GM21723 (cell line): ENCODE measurements at regions not wholly inside any gene's neighbourhood (a gene's known extent, or its start where the extent isn't known, plus 50 kb on each side); places are given as distances from the start of the nearest gene placed in this dataset.

Experiments
- ATAC-seq: cut with Tn5 transposase; IDR thresholded peaks from one replicate; pipeline ENCODE4 v1.9.1; 2021; ENCODE audit warnings: mild to moderate bottlenecking, moderate library complexity; ENCODE audit not compliant: unreplicated experiment

DNA sequence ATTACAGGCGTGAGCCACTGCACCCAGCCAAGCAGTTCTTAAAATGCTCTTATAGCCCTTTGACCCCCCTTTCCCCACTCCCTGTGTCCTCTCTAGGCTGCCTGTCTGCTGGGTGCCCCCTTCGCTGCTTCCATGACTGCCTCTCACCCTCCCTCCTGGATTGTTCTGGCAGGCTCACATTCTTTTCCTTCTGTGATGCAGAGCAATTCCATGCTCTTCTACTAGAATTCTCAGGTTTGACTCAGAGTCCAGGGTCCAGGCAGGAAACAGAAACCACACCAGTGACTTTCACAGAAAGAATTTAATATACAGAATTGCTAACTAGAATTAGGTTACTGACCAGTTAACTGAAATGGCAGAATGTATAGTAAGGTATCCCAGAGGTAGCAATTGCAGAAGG lies 244.8 kb downstream of the BAMBI start:
- ATAC-seq = no peak

DNA sequence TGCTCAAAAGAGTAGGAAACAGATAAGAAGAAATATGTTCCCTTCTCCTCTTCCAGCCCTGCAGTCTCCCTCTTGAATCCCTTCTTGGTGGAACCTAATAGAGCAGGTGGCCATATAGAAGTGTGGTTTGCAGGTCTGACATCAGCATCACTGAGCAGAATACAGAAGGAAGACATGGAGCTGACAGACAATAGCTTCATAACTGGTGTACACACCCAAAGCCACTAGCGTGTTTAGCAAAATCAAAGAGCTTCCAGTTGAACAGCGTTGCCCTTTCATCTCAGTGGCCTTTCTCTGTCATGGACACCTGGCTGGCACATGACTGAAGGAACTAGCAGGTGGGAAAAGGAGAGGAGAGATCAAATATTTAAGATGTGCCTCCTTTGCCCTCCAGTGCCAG lies 245.5 kb downstream of the BAMBI start:
- no peak for ATAC-seq

DNA sequence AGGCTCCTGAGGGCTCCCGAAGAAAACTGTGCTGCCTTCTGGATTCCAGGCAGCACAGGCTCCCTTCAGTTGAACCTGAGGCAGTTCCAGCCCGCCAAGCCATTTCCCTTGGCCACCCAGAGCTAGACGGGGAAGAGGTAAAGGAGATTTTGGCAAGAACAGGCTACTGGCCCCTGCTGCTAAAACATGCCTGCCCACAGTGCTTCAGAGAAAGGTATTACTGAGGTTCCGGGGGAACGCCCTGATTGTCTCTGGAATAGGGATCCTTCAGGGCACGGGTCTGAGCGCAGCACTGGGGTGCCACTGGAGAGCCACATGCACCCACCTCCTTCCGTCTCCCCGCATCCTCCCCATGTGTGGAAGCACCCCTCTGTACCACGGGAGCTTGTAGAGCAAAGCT lies 247.4 kb downstream of the BAMBI start:
- no peak for ATAC-seq

DNA sequence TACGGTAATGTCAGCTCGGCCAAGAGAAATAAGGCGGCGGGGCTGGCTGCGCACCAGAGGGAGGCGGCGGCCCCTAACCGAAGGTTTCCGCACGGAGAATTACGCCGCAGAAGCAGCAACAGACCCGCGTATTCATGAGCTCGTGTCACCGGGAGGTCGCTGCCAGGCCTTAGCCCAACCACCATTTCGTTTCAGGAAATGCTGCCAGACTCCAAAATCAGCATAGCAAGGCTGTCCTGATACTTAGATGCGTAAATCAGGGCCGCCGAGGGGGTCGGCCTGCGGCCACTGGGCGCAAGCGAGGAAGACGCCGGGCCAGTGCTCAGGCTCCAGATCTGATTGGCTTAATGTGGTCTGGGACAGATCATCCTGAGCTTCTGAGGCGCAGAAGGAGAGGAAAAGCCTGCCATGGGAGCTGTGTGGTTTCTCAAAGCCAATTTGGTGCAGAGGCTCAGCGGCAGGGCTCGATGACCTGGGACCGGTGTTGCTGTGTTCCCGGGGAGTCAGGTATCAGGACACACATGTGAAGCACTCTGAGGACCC lies 247.9 kb downstream of the BAMBI start:
- ATAC-seq = no peak

DNA sequence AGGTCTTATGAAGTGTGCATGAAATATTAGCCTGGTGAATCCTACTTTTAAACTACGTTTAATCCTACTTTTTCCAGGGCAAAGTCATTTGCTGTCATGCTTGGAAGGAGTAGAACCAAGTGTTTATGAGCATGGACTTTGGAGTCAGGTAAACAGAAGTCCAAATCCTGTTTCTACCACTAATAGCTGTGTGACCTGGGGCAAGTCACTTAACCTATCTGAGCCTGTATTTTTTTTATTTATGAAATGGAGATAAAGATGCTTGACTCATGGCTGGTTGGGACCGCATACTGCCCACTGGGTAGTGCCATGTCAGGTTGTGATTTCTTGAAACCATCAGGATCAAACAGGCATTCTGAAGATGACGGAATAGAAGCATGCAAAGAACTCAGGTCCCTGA lies 249.6 kb downstream of the BAMBI start:
- ATAC-seq = no peak

DNA sequence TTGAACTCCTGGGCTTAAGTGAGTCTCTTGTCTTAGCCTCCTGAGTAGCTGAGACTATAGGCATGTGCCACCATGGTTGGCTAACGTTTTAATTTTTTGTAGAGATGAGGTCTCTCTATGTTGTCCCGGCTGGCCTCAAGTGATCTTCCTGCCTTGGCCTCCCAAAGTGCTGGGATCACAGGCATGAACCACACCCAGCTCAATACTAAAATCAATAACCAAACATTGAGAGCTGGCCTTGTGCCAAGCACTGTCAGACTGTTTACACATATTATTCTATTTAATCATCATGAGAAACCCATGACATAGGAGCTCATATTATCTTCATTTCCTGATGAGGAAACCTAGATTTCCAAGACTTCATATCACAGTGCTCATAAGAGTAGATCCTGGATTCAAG lies 251.2 kb downstream of the BAMBI start:
- no peak for ATAC-seq

DNA sequence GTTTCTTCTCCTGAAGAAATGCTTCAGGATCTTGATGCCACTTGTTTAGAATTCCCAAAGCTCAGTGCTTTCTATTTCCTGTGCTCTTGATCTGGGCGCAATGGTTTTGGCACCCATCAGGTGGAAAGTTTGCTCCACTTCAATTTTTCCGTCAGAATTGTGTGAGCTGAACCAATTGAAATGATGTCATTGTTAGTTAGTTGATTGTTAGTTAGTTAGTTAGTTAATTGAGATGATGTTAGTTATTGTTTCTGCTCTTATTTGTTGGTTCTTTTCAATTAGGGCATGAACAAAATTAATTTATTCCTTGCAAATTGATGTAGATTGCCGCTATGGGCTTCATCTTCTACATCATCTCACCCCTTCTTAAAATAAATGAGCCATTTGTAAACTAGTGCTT lies 252.6 kb downstream of the BAMBI start:
- no peak for ATAC-seq

DNA sequence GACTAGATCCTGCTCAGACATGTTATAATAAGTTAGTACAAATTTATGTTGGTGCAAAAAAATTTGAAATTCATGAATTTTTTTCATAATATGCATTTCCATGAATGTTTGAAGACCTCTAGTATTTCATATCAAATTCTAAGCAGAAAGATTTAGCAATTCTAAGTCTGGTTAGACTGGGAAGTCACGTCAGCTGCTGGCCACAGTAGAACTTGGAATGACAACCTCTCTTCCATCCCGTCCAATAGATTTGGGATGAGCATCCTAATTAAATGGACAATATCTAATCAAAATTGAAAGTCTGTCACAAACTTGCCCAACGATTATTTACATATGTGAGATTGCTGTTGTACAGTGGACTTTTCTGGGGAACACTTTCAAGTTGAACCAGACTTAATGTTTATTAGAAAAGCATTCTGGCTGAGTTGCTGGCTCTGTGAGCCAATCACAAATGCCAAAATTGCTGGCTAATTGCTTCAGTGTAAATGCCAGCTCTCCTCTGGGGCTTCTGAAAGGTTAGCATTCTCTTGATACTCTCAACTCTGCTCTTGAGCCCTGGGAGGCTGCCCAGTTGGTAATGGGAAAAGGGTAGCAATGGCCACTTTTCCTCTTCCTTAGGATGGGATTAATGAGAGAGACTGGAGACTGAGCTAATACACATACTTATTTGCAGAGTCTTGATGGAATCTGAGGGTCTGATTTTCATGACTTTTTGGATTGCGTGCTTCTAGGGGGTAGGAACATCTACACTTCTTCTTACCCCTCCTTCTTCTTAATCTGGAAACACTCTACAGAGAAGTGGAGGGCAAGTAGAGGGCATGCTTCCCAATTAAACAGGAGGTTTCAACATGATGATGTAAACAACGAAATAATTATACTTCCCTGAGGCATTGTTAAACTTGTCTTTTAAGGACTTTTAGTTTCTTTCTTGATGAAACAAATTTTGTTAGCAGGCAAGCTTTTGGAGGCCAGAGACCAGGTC lies 253.5 kb downstream of the BAMBI start:
- ATAC-seq = no peak

DNA sequence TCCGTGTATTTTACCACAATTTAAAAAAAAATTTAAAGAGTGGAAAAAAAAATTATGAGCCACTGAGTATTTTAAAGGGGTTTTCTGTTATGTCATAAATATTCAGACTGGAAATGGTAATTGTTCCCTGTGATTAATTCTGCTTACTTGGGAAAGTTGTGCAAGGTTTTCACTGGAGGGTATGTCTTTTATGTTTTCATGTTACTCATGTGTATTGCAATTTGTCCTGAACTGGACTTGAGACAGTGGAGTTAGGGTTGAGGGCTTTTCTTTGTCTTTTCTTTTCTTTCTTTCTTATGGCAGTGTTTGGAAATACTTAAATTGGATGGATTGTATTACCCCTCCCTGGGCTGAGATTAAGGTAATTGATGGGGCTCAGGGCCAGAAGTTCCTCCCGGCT lies 257.7 kb downstream of the BAMBI start:
- ATAC-seq = no peak

DNA sequence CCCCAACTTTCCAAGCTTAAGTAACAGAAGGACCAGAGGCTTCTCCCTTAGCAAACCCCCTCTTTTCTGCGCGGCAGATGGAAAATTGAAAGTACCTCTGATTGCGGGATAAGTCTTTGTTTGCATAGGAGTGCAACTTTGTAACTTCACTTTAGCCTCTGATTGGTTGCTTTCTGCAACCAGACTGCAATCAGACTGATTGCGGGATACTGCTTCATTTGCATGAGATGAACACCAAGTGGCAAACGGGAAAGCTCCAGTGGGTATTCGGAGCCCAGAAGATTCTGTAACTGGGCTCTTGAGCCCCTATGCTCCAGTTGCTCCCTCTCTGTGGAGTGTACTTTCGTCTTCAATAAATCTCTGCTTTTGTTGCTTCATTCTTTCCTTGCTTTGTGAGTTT lies 260.6 kb downstream of the BAMBI start:
- ATAC-seq = no peak

DNA sequence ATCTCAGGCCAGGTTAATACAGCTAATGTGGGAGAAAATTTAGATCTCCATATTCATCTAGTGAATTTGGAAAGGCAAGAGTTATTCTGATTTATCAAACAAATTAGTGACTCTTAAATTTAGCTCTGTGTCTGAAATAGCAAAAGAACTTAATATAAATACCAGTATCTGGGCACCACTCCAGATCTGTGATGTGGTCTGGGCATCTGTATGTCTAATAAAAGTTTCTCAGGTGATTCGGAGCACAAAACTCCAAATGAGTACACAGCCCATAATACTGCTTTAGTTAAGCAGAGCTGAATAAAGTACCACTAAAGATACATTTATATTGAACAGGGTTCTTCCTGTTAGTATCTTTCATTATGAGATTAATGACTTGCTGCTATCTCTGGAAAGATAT lies 261.4 kb downstream of the BAMBI start:
- no peak for ATAC-seq

DNA sequence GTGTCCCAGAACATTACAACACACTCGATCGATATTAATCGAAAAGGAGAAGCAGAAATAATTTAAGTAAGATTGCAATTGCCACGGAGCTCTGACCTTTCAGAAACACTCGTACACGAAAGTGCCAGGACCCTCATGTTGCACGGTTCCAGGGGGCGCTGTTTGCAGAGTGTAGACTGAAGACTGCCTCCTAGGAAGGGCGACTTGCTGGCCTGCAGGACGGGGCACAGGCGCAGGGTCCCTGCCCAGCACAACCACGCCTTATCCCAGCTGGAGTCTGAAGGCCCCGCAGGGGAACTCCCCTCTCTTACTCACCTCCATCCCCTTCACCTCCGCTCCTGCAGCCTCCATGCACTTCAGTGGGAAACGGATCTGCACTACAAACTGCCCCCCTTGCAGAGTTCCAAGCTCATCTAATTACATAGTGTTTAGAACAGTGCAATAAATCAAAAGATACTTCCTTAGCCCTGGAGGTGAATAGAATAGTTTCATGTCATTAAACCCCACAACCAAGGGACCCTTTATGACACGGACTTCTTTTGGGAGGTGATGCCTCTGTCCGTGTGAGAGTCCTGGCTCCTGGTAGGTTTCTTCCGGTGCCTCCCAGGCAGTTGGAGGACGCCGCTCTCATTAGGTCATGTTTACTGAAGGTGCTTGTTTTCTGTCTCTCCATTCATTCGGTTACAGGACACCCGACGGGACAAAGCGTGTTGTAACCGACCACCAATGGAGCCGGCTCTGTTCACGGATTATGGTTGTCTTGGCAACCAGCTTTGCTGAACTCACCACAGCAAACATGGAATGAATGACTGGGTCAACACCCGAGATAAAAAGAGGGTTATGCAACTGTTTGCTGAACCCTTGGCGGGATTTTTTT lies 262.2 kb downstream of the BAMBI start:
- ATAC-seq = no peak

DNA sequence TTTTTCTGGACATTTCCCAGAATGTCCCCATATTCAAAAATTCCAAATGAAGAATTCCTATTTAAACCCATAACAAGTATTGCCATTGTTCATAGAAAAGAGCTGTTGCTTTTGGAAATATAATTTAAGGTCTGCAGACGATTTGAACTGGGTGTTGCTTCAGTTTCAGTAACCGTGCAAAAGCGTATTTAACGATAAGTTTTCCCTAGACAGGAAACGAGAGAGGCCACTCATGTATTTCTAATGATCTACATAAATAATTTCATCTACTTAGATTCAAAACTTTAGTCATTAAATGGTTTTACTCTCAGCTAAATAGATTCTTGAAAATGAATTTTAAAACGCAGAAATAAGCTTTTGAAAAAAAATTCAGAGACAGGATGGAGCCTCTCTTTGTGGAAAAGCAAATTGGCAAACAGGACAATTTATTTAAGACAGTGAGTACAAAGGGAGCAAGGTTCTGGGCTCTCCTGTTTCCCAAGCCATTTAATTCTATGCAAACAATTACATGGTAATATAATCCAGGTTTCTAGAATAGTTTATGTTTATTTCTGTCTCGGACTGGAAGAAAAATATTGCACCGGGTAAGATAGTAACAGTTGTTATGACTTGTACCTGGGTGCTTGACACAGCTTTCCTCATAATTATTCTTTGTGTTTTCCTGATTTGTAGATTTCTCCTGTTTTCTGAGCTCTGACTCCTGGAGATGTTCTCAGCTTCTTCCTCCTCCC lies 263.0 kb downstream of the BAMBI start:
- no peak for ATAC-seq

DNA sequence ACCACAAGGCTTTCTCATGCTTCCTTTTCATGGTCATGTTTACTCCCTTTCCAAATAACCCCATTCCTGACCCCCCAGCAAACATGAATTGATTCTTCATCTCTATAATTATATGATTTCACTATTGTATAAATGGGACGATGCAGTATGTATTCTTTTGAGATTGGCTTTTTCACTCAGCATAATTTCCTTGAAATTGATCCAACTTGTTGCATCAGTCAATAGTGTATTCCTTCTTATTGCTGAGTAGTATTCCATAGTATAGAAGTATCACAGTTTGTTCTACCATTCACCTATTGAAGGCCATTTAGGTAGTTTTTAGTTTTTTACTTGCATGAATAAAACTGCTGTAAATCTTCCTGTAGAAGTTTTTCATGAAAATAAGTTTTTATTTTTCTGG lies 264.7 kb downstream of the BAMBI start:
- no peak for ATAC-seq

DNA sequence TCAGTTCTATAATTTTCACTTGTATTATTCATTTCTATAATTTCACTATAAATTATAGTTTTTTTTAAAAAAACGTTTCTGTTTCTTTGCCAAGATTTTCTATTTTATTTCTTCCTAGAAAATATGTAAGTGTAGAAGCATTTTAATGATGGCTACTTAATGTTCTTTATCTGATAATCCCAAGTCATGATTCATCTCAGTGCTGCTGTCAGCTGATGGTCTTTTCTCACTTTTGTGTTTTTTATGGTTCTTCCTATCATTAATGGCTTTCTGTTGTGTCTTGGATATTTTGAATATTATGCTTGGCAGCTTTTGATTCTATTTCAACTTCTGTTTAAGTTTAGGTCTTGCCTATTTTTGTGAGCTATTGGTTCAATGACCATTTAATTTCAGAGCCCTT lies 268.6 kb downstream of the BAMBI start:
- no peak for ATAC-seq

DNA sequence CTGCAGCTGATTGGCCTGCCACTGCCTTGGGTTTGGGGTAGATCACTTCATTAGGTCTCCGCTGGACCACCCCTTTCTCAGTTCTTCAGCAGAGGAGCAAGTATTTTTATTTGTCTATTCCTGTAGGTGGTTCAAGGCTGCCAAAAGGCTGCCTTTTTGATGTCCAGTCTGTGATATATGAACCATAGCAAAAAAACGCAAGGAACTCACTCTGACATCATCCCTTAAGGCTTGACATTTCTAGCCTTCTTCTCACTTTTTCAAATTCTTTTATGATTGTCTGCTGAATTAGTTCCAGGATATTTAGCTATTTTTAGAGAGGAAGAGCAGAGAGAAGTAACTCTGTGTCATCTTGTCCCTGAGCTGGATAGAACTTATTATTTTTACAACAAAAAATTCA lies 269.2 kb downstream of the BAMBI start:
- ATAC-seq = no peak

DNA sequence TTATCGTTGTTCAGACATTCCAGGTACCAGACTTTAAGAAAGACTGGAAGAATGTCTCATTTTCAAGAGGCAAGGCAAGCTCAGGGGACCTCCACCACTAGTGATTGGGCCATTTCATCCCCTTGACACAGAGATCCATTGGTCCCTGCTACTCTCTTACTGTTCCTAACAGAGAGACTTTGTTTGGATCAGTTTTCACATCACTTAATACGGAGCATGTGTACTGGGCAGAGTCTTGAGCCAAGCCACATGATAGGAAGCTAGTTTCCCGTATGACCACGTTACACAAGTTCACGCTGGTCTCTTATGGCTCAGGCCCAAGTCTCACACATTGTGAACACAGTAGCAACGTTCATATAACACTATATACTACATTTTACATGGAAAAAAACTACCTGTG lies 269.9 kb downstream of the BAMBI start:
- ATAC-seq = no peak

DNA sequence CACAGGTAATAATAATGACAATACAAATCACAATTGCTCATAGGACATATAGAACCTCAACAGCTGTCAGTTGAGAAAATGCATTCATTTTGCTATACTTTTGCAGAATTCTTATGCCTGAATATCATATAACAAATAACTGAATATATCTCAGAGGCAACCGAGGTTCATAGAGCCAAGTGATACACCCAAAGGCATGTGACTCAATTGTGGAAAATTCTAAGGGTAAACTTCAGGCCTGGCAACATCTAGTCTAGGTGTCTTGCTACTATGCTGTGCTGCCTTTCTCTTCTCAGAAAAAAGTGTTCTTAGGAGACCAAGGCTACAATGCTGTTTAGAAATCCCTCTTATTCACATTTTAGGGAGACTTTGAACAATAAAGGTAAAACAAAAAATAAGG lies 270.7 kb downstream of the BAMBI start:
- ATAC-seq = no peak

DNA sequence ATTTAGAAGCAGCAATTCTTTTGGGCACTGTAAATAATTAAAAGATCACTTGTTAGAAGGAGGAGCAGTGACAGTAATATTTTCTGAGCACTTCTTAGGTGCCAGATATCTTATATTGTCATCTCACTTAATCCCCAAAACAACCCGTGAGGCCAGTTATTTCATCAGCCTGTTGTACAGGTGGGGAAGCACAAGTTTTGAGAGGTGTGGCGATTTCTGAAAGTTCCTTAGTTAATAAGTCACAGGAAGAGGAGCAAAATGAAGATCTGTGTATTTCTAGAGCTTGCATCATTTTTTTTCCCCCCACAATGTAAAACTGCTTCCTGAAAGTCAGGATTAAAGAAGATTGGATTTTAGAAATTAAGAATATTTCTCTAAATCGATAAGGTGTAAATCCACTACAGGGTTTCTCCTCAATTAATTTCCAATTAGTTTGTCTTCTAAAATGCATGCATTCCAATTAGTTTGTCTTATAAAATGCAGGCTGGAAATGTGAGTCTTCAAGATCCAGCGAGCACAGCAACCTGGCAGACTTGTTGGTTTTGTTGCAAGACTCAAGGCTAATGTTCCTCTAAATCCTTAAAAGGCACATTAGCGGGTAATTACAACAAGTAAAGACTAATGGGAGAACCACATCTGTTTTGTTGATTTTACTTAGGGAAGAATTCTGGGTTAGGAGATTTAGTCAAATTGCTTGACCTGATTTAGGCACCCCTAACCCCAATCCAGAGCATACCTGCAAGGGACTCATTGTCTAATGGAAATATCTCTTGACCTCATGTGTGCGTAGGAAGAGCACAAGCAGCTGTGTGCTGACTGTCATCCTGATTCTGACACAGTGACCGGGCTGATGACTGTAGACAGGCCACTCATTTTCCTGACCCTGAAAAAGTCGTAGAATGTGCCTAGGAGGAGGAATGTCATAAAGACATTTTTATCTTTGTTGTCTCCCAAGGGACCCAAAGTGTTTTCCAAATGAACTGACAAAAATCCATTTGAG lies 272.0 kb downstream of the BAMBI start:
- ATAC-seq = no peak

DNA sequence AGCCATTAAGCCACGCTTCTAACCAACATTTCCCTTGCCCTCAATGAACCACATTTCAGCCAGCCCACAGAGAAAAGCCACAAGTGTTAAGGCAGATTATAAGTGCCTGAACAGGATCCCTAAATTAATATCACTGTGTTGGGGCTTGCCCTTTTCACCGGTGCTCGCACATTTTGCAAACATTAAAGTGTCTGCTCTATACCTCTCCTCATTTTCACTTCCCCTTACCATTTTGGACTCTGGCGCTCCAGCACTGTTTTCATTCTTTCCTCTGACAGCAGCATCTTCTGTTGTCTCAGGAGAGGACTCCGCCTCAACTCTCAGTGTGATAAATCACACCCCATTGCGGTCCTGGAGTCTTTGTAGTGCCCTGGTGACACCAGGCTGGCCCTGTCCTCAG lies 274.2 kb downstream of the BAMBI start:
- ATAC-seq = peak; percentile 57
